Endothelial cell (in vitro differentiated cells): ENCODE measurements at regions not wholly inside any gene's neighbourhood (a gene's known extent, or its start where the extent isn't known, plus 50 kb on each side); places are given as distances from the start of the nearest gene placed in this dataset.
"Not testable (repeated sequence)": the region's sequence is repeated elsewhere in the genome, so short reads cannot be mapped to it uniquely, and the experiment has no call there.

Experiments
- DNase-seq: peaks from one replicate; pipeline ENCODE4 v3.0.0; 2021; ENCODE audit warnings: low spot score
- H3K27ac Mint-ChIP-seq: one replicate; pipeline ENCODE4 v1.8.0; 2021; ENCODE audit warnings: mixed read lengths, inconsistent platforms; ENCODE audit not compliant: unreplicated experiment
- H3K27me3 Mint-ChIP-seq: one replicate; pipeline ENCODE4 v1.8.0; 2021; ENCODE audit warnings: mild to moderate bottlenecking, moderate library complexity, mixed read lengths, inconsistent platforms; ENCODE audit not compliant: unreplicated experiment
- H3K36me3 Mint-ChIP-seq: one replicate; pipeline ENCODE4 v1.8.0; 2021; ENCODE audit warnings: mild to moderate bottlenecking, low read depth, mixed read lengths, inconsistent platforms; ENCODE audit not compliant: unreplicated experiment
- H3K4me1 Mint-ChIP-seq: one replicate; pipeline ENCODE4 v1.8.0; 2021; ENCODE audit warnings: mild to moderate bottlenecking, mixed read lengths, inconsistent platforms; ENCODE audit not compliant: unreplicated experiment
- H3K4me3 Mint-ChIP-seq: one replicate; pipeline ENCODE4 v1.8.0; 2021; ENCODE audit warnings: mild to moderate bottlenecking, mixed read lengths, inconsistent platforms; ENCODE audit not compliant: unreplicated experiment
- H3K9me3 Mint-ChIP-seq: one replicate; pipeline ENCODE4 v1.8.0; 2021; ENCODE audit warnings: mixed read lengths, inconsistent platforms; ENCODE audit not compliant: unreplicated experiment
- CTCF ChIP-seq: fragments of 200-600 bp; sonication (generic); IDR thresholded peaks from one replicate; pipeline ENCODE4 v1.5.0; 2021; ENCODE audit warnings: antibody characterized with exemption; ENCODE audit not compliant: unreplicated experiment

- H3K9me3 Mint-ChIP-seq: no peaks in the 10 kb centered on the region
- no peaks in the 10 kb centered on the region for H3K36me3 Mint-ChIP-seq
- no peaks in the 10 kb centered on the region for H3K4me1 Mint-ChIP-seq
- no peaks in the 10 kb centered on the region for H3K27me3 Mint-ChIP-seq
- H3K4me3 Mint-ChIP-seq: no peak overlapping the region
- no peak for DNase-seq
- H3K27ac Mint-ChIP-seq: no peak overlapping the region
- TF ChIP-seq CTCF: no peak
Measured at GRCh38 chr6:166798652-166799051, 157.7 kb downstream of the RNASET2 start.

DNA sequence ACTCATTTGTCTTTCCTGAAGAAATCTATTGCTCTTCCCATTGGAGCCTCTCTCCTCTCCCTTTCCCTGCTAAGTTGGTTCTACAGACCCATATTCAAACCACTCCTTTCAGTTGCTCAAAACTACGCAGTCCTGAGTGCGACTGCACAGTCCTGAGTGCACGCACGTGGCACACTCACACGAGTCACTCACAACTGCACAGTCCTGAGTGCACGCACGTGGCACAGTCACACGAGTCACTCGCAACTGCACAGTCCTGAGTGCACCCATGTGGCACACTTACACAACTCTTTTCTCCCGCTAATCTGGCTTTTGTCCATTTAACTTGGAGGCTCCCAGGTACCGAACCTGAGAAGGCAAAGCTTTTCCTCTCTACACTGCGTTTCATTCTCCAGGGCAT is 159.7 kb downstream of the RNASET2 start:
- Mint-ChIP-seq H3K27ac (no peak overlapping the region), H3K27me3 (peaks cover 2% of the 10 kb centered on the region), H3K4me3 (no peak overlapping the region), H3K9me3 (no peaks in the 10 kb centered on the region), H3K4me1 (no peaks in the 10 kb centered on the region), H3K36me3 (no peaks in the 10 kb centered on the region)
- no peak for DNase-seq
- TF ChIP-seq CTCF: no peak

DNA sequence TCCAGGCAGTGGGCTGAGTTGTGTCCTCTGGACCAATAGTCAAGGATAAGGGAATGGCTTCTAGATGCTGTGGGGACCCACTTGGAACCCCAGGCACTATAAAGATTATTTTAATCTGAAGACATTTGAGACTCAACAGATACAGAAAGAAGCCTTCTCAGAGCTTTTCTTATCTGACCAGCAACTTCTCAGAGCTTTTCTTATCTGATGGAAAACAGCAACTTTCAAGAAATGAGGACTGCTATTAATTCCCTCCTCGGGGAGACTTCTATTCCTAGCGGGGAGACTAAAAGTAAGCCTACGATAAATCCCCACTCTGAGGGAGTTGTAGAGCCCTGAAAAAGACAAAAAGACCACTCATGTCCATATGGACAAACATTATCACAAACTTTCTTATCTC is 160.5 kb downstream of the RNASET2 start:
- no peaks in the 10 kb centered on the region for H3K9me3 Mint-ChIP-seq
- H3K4me1 Mint-ChIP-seq: no peaks in the 10 kb centered on the region
- TF ChIP-seq CTCF: no peak
- H3K27me3 Mint-ChIP-seq: peaks cover 2% of the 10 kb centered on the region
- no peaks in the 10 kb centered on the region for H3K36me3 Mint-ChIP-seq
- H3K27ac Mint-ChIP-seq: no peak overlapping the region
- DNase-seq: no peak
- H3K4me3 Mint-ChIP-seq: no peak overlapping the region

DNA sequence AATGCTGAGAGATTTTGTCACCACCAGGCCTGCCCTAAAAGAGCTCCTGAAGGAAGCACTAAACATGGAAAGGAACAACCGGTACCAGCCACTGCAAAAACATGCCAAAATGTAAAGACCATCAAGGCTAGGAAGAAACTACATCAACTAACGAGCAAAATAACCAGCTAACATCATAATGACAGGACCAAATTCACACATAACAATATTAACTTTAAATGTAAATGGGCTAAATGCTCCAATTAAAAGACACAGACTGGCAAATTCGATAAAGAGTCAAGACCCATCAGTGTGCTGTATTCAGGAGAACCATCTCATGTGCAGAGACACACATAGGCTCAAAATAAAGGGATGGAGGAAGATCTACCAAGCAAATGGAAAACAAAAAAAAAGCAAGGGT is 163.8 kb upstream of the RPS6KA2 start:
- not testable (repeated sequence) for H3K27ac Mint-ChIP-seq, H3K9me3 Mint-ChIP-seq, H3K27me3 Mint-ChIP-seq, H3K36me3 Mint-ChIP-seq, H3K4me1 Mint-ChIP-seq, H3K4me3 Mint-ChIP-seq, DNase-seq

- DNase-seq, H3K9me3 Mint-ChIP-seq, H3K36me3 Mint-ChIP-seq, H3K27ac Mint-ChIP-seq, H3K4me3 Mint-ChIP-seq, H3K4me1 Mint-ChIP-seq, H3K27me3 Mint-ChIP-seq: not testable (repeated sequence)
Measured at GRCh38 chr6:166788846-166789529, 161.9 kb upstream of the RPS6KA2 start.

- Mint-ChIP-seq H3K9me3 (no peaks in the 10 kb centered on the region), H3K4me1 (no peaks in the 10 kb centered on the region), H3K36me3 (no peaks in the 10 kb centered on the region), H3K27ac (no peak overlapping the region), H3K27me3 (peaks cover 7% of the 10 kb centered on the region), H3K4me3 (no peak overlapping the region)
- no peak for DNase-seq
- peak; percentile 91 for TF ChIP-seq CTCF
Measured at GRCh38 chr6:166786704-166787293, 159.7 kb upstream of the RPS6KA2 start.
